ENCODE measurements at regions not wholly inside any gene's neighbourhood (a gene's known extent, or its start where the extent isn't known, plus 50 kb on each side); places are given as distances from the start of the nearest gene placed in this dataset.

DNA sequence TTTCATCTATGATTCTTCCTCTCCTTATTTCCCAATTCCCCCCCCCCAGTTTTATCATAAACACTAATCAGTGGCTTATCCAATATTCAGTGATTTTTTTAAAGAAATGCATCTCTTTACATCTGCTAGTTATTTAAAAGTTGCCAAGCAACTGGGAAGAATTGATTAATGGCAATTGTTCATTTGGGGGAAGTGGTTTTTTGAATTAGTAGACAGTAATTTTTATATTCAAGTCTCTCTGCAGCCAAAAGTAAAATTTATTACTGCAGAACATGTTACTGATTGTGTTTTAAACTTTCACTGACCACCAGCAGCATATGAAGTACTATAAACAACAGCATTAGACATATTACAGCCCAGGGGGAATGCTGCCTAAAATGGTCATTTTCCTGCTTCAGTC is 308.8 kb upstream of the NREP start:
- DNase-seq (ENCODE audit: low spot score): no peak
- H2BK5ac ChIP-seq (ENCODE audit: low read length): no peak overlapping the region

DNA sequence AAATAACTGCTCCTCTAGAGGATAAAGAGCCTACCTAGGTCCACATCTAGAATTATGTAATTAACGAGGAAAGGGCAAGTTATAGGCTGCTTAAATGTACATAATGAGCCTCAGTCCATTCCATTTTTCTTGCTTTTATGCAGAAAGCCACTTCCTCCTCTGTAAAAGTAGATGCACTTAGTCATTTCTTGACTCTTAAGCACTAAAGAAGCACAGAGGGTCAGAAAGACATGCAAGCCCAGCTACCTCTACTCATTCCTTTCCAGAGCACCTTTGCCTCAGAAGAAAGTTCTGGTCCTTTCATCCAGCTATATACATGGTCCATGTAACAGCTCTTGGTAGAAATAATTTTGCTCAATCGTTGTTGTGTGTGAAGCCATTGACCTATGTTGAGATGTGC is 308.0 kb upstream of the NREP start:
- Histone ChIP-seq H4K91ac (ENCODE audit: low read depth, low read length, poor library complexity) (no peak overlapping the region), H3K27ac (replicated peaks; ENCODE audit: low read length) (no peak overlapping the region), H3K18ac (ENCODE audit: low read length) (no peak overlapping the region), H3K4me2 (ENCODE audit: insufficient read depth, low read length, poor library complexity, severe bottlenecking) (no peak overlapping the region), H3K4me1 (ENCODE audit: control insufficient read depth in 2 of 2, insufficient read depth in 1 of 2, low read depth in 1 of 2, low read length in 2 of 2) (peaks cover 0 to 3% of the 10 kb centered on the region in 2 donors), H3K79me1 (ENCODE audit: low read depth, low read length) (no peaks in the 10 kb centered on the region), H2AK5ac (ENCODE audit: low read depth, low read length) (no peak overlapping the region), H2BK120ac (ENCODE audit: low read depth, low read length) (no peak overlapping the region), H2BK12ac (ENCODE audit: low read length) (no peak overlapping the region), H3K9ac (ENCODE audit: low read depth, low read length, poor library complexity) (no peak overlapping the region), H2AFZ (ENCODE audit: low read length) (no peak overlapping the region), H2BK5ac (ENCODE audit: low read length) (no peak overlapping the region), H3K27me3 (ENCODE audit: control insufficient read depth in 3 of 3, insufficient read depth in 3 of 3, low read depth in 1 of 3, low read length in 3 of 3) (no peaks in the 10 kb centered on the region), H3K4ac (ENCODE audit: low read length) (no peak overlapping the region), H2BK15ac (ENCODE audit: low read length) (no peak overlapping the region), H4K8ac (ENCODE audit: low read depth, low read length) (no peak overlapping the region), H3K4me3 (ENCODE audit: low read length in 2 of 2) (no peak overlapping the region), H3K14ac (ENCODE audit: low read length) (no peak overlapping the region), H3K9me3 (replicated peaks in 1 of 2; ENCODE audit: control insufficient read depth in 2 of 2, insufficient read depth in 1 of 2, low read depth in 1 of 2, low read length in 2 of 2) (no peaks in the 10 kb centered on the region), H3K23ac (ENCODE audit: low read depth, low read length, poor library complexity) (no peak overlapping the region), H3K36me3 (replicated peaks in 1 of 2; ENCODE audit: control insufficient read depth in 2 of 2, insufficient read depth in 2 of 2, low read length in 2 of 2) (no peaks in the 10 kb centered on the region)
- no peak for DNase-seq (ENCODE audit: low spot score)
- WGBS, 2 donors (ENCODE audit: extremely low coverage in 2 of 2, insufficient read length in 2 of 2, insufficient replicate concordance in 1 of 2): no CpG with 5 or more reads among the region's 2 CpGs

More for the DNA sequence above, 308.8 kb upstream of the NREP start:
- Histone ChIP-seq H2AFZ (ENCODE audit: low read length) (no peak overlapping the region), H4K8ac (ENCODE audit: low read depth, low read length) (no peak overlapping the region), H3K18ac (ENCODE audit: low read length) (no peak overlapping the region), H3K4me1 (ENCODE audit: control insufficient read depth in 2 of 2, insufficient read depth in 1 of 2, low read depth in 1 of 2, low read length in 2 of 2) (peaks cover 0 to 5% of the 10 kb centered on the region in 2 donors), H3K27ac (replicated peaks; ENCODE audit: low read length) (no peak overlapping the region), H3K4me3 (ENCODE audit: low read length in 2 of 2) (no peak overlapping the region), H2BK12ac (ENCODE audit: low read length) (no peak overlapping the region), H2AK5ac (ENCODE audit: low read depth, low read length) (no peak overlapping the region), H3K4me2 (ENCODE audit: insufficient read depth, low read length, poor library complexity, severe bottlenecking) (no peak overlapping the region), H3K9me3 (replicated peaks in 1 of 2; ENCODE audit: control insufficient read depth in 2 of 2, insufficient read depth in 1 of 2, low read depth in 1 of 2, low read length in 2 of 2) (no peaks in the 10 kb centered on the region), H3K27me3 (ENCODE audit: control insufficient read depth in 3 of 3, insufficient read depth in 3 of 3, low read depth in 1 of 3, low read length in 3 of 3) (no peaks in the 10 kb centered on the region), H2BK120ac (ENCODE audit: low read depth, low read length) (no peak overlapping the region), H3K23ac (ENCODE audit: low read depth, low read length, poor library complexity) (no peak overlapping the region), H3K9ac (ENCODE audit: low read depth, low read length, poor library complexity) (no peak overlapping the region), H4K91ac (ENCODE audit: low read depth, low read length, poor library complexity) (no peak overlapping the region), H2BK15ac (ENCODE audit: low read length) (no peak overlapping the region), H3K4ac (ENCODE audit: low read length) (no peak overlapping the region), H3K36me3 (replicated peaks in 1 of 2; ENCODE audit: control insufficient read depth in 2 of 2, insufficient read depth in 2 of 2, low read length in 2 of 2) (no peaks in the 10 kb centered on the region), H3K79me1 (ENCODE audit: low read depth, low read length) (no peaks in the 10 kb centered on the region), H3K14ac (ENCODE audit: low read length) (no peak overlapping the region)

DNA sequence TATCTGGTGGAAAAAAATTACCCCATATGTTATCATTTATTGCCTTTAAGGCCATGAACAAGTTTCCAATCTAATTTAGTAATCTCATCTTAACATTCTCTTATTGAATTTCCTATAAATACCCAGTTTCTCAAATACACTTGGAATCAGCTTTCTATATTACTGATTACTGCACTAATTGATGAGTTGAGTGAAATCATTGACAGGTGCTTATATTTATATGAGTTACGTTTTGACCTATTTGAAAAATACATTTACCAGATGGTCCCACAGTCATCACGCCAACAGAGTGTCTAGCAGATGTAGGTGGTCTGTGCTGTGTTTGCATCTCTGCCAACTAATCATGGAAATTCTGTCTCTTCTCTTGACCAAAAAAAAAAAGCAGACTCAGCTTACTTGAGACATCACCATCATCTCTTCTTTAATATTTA is 307.3 kb upstream of the NREP start:
- DNase-seq (ENCODE audit: low spot score): no peak
- Histone ChIP-seq H3K4me3 (ENCODE audit: low read length in 2 of 2) (no peak overlapping the region), H3K14ac (ENCODE audit: low read length) (no peak overlapping the region), H3K27me3 (ENCODE audit: control insufficient read depth in 3 of 3, insufficient read depth in 3 of 3, low read depth in 1 of 3, low read length in 3 of 3) (no peaks in the 10 kb centered on the region), H3K9me3 (replicated peaks in 1 of 2; ENCODE audit: control insufficient read depth in 2 of 2, insufficient read depth in 1 of 2, low read depth in 1 of 2, low read length in 2 of 2) (no peaks in the 10 kb centered on the region), H2BK5ac (ENCODE audit: low read length) (no peak overlapping the region), H4K8ac (ENCODE audit: low read depth, low read length) (no peak overlapping the region), H4K91ac (ENCODE audit: low read depth, low read length, poor library complexity) (no peak overlapping the region), H3K18ac (ENCODE audit: low read length) (no peak overlapping the region), H2BK12ac (ENCODE audit: low read length) (no peak overlapping the region), H2AFZ (ENCODE audit: low read length) (no peak overlapping the region), H2BK120ac (ENCODE audit: low read depth, low read length) (no peak overlapping the region), H2AK5ac (ENCODE audit: low read depth, low read length) (no peak overlapping the region), H3K27ac (replicated peaks; ENCODE audit: low read length) (no peak overlapping the region), H3K4me2 (ENCODE audit: insufficient read depth, low read length, poor library complexity, severe bottlenecking) (no peak overlapping the region), H2BK15ac (ENCODE audit: low read length) (no peak overlapping the region), H3K9ac (ENCODE audit: low read depth, low read length, poor library complexity) (no peak overlapping the region), H3K79me1 (ENCODE audit: low read depth, low read length) (no peaks in the 10 kb centered on the region), H3K4me1 (ENCODE audit: control insufficient read depth in 2 of 2, insufficient read depth in 1 of 2, low read depth in 1 of 2, low read length in 2 of 2) (peaks cover 0 to 3% of the 10 kb centered on the region in 2 donors), H3K23ac (ENCODE audit: low read depth, low read length, poor library complexity) (no peak overlapping the region), H3K4ac (ENCODE audit: low read length) (no peak overlapping the region), H3K36me3 (replicated peaks in 1 of 2; ENCODE audit: control insufficient read depth in 2 of 2, insufficient read depth in 2 of 2, low read length in 2 of 2) (no peaks in the 10 kb centered on the region)
- no CpG with 5 or more reads among the region's 2 CpGs for WGBS, 2 donors (ENCODE audit: extremely low coverage in 2 of 2, insufficient read length in 2 of 2, insufficient replicate concordance in 1 of 2)

DNA sequence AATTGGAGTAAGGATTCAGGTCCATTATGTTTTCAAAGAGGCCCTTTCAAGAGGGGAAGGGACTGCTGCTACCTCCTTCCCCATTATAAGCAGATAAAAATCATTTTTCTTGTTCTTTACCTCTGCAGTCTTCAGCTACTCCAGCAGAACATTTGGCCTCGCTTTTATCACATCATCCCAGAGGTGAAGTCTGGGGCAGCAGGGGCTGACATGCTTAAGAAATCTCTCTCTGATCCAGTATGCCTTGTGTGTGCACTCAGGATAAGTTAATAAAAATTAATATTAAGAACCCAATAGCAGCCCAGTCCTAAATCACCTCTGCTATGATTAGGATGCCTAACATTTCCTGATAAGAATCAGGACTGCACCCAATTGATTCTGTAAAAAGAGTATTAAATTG is 306.9 kb upstream of the NREP start:
- no peak overlapping the region for H4K8ac ChIP-seq (ENCODE audit: low read depth, low read length)
- no peak overlapping the region for H2BK12ac ChIP-seq (ENCODE audit: low read length)
- H3K18ac ChIP-seq (ENCODE audit: low read length): no peak overlapping the region
- H3K9me3 ChIP-seq (replicated peaks in 1 of 2; ENCODE audit: control insufficient read depth in 2 of 2, insufficient read depth in 1 of 2, low read depth in 1 of 2, low read length in 2 of 2): no peaks in the 10 kb centered on the region
- H2AK5ac ChIP-seq (ENCODE audit: low read depth, low read length): no peak overlapping the region
- H3K4me1 ChIP-seq (ENCODE audit: control insufficient read depth in 2 of 2, insufficient read depth in 1 of 2, low read depth in 1 of 2, low read length in 2 of 2): peaks cover 0 to 3% of the 10 kb centered on the region in 2 donors
- H2BK15ac ChIP-seq (ENCODE audit: low read length): no peak overlapping the region
- no peak overlapping the region for H2BK5ac ChIP-seq (ENCODE audit: low read length)
- no peaks in the 10 kb centered on the region for H3K79me1 ChIP-seq (ENCODE audit: low read depth, low read length)
- H3K23ac ChIP-seq (ENCODE audit: low read depth, low read length, poor library complexity): no peak overlapping the region
- no peak overlapping the region for H4K91ac ChIP-seq (ENCODE audit: low read depth, low read length, poor library complexity)
- H2AFZ ChIP-seq (ENCODE audit: low read length): no peak overlapping the region
- H3K4me2 ChIP-seq (ENCODE audit: insufficient read depth, low read length, poor library complexity, severe bottlenecking): no peak overlapping the region
- no peak overlapping the region for H2BK120ac ChIP-seq (ENCODE audit: low read depth, low read length)
- no peak overlapping the region for H3K4ac ChIP-seq (ENCODE audit: low read length)
- H3K14ac ChIP-seq (ENCODE audit: low read length): no peak overlapping the region
- H3K9ac ChIP-seq (ENCODE audit: low read depth, low read length, poor library complexity): no peak overlapping the region
- whole genome bisulfite sequencing, 2 donors (ENCODE audit: extremely low coverage in 2 of 2, insufficient read length in 2 of 2, insufficient replicate concordance in 1 of 2): no CpG with 5 or more reads among the region's 1 CpG
- H3K36me3 ChIP-seq (replicated peaks in 1 of 2; ENCODE audit: control insufficient read depth in 2 of 2, insufficient read depth in 2 of 2, low read length in 2 of 2): no peaks in the 10 kb centered on the region
- H3K27me3 ChIP-seq (ENCODE audit: control insufficient read depth in 3 of 3, insufficient read depth in 3 of 3, low read depth in 1 of 3, low read length in 3 of 3): no peaks in the 10 kb centered on the region
- no peak overlapping the region for H3K27ac ChIP-seq (replicated peaks; ENCODE audit: low read length)
- H3K4me3 ChIP-seq (ENCODE audit: low read length in 2 of 2): no peak overlapping the region
- no peak for DNase-seq (ENCODE audit: low spot score)
